ENCODE measurements at regions not wholly inside any gene's neighbourhood (a gene's known extent, or its start where the extent isn't known, plus 50 kb on each side); places are given as distances from the start of the nearest gene placed in this dataset.

GRCh38 chr7:16055263-16055976 lies 365.9 kb downstream of the CRPPA start:
- TF ChIP-seq CTCF (IDR thresholded peaks at IDR 0.05) (no peak), POLR2AphosphoS5 (IDR thresholded peaks at IDR 0.05; ENCODE audit: low read depth, low read length) (no peak)

Data from Panc1 (cell line).